HG02840 (cell line): ENCODE measurements at regions not wholly inside any gene's neighbourhood (a gene's known extent, or its start where the extent isn't known, plus 50 kb on each side); places are given as distances from the start of the nearest gene placed in this dataset.

ENCODE experiments used
- ATAC-seq: cut with Tn5 transposase; IDR thresholded peaks from one replicate; pipeline ENCODE4 v1.9.1; 2021; ENCODE audit warnings: mild to moderate bottlenecking, moderate library complexity, moderate number of reproducible peaks; ENCODE audit not compliant: unreplicated experiment, low FRiP score

- no peak for ATAC-seq
These were observed 82.6 kb downstream of the FAM217A start for GRCh38 chr6:3996349-3996748.

- ATAC-seq, result no peak
These were observed 81.7 kb downstream of the FAM217A start for GRCh38 chr6:3997177-3997770.

GRCh38 chr6:3999800-4000661, 78.9 kb downstream of the FAM217A start:
- ATAC-seq, result no peak

- no peak for ATAC-seq
These were observed 74.7 kb downstream of the FAM217A start for GRCh38 chr6:4004249-4004648.

- no peak for ATAC-seq
These were observed 70.5 kb downstream of the FAM217A start for GRCh38 chr6:4008324-4009047.

- ATAC-seq, result no peak
These were observed 69.5 kb downstream of the FAM217A start for GRCh38 chr6:4009486-4009885.

GRCh38 chr6:4010048-4010447, 68.9 kb downstream of the FAM217A start:
- no peak for ATAC-seq

GRCh38 chr6:4010689-4011090, 68.2 kb downstream of the FAM217A start:
- no peak for ATAC-seq

GRCh38 chr6:4012826-4013225, 66.1 kb downstream of the FAM217A start:
- ATAC-seq, result no peak

GRCh38 chr6:4017058-4017739, 61.7 kb downstream of the FAM217A start:
- ATAC-seq, result no peak

GRCh38 chr6:4017834-4018170, 61.1 kb downstream of the FAM217A start:
- ATAC-seq, result no peak

- ATAC-seq, result peak; percentile 58
These were observed 60.6 kb downstream of the FAM217A start for GRCh38 chr6:4018171-4018923.
